OCI-LY7 (cell line): ENCODE measurements at regions not wholly inside any gene's neighbourhood (a gene's known extent, or its start where the extent isn't known, plus 50 kb on each side); places are given as distances from the start of the nearest gene placed in this dataset.

Experiments
- EZH2phosphoT487 ChIP-seq: fragments of 200-600 bp; sonication (generic); IDR thresholded peaks from 2 replicates; pipeline ENCODE4 v1.6.1; 2018; ENCODE audit warnings: low read depth, borderline replicate concordance, mild to moderate bottlenecking, mixed run types, antibody characterized with exemption, low read length, moderate library complexity, mixed read lengths
- TF ChIP-seq, protein P1 (sequence below): fragments of 200-600 bp; sonication (generic); conservative IDR thresholded peaks from 2 replicates; pipeline ENCODE4 v1.5.1; 2014; ENCODE audit warnings: mild to moderate bottlenecking, antibody characterized with exemption, low read length, moderate library complexity, mixed read lengths

DNA sequence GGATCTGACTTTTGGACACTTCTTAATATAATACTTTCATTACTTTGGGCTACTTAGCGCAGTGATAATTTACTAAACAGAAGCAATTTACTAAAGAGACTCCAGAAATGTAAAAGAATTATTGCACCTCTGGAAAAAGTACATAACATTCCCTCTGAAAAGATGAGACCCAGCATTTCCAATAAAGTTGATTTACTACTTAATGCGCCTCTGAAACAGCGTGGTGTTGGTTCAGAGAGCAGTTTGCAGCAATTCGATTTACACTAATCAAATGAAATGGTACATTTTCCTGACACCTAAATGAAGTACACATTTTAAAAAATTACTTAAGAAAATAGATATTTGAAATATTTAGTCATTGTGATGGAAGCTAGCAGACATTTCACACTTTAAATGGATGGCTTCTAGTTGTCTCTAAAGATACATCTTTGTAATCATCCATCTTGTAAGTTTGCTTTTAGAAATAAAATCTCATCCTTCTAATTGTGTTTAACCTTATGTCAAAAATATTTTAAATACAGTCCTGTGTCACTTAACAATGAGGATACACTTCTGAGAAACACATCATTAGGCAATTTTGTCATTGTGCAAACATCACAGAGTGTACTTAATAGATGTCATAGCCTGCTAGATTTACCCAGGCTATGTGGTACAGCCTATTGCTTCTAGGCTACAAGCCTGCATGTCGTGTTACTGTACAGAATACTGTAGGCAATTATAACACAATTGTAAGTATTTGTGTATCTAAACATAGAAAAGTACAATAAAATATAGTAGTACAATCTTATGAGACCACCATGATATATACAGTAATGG, 284.6 kb upstream of the UBE2E3 start:
- TF ChIP-seq, protein P1, sequence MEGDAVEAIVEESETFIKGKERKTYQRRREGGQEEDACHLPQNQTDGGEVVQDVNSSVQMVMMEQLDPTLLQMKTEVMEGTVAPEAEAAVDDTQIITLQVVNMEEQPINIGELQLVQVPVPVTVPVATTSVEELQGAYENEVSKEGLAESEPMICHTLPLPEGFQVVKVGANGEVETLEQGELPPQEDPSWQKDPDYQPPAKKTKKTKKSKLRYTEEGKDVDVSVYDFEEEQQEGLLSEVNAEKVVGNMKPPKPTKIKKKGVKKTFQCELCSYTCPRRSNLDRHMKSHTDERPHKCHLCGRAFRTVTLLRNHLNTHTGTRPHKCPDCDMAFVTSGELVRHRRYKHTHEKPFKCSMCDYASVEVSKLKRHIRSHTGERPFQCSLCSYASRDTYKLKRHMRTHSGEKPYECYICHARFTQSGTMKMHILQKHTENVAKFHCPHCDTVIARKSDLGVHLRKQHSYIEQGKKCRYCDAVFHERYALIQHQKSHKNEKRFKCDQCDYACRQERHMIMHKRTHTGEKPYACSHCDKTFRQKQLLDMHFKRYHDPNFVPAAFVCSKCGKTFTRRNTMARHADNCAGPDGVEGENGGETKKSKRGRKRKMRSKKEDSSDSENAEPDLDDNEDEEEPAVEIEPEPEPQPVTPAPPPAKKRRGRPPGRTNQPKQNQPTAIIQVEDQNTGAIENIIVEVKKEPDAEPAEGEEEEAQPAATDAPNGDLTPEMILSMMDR, result no peak
- TF ChIP-seq EZH2phosphoT487, result no peak
